Activated CD4-positive, alpha-beta T cell treated with anti-CD3 and anti-CD28 coated beads for 48 hours (primary cell): ENCODE measurements at regions not wholly inside any gene's neighbourhood (a gene's known extent, or its start where the extent isn't known, plus 50 kb on each side); places are given as distances from the start of the nearest gene placed in this dataset.

Experiments used
- DNase-seq: peaks from one replicate; pipeline ENCODE4 v3.0.0-alpha.2; 2020

DNA sequence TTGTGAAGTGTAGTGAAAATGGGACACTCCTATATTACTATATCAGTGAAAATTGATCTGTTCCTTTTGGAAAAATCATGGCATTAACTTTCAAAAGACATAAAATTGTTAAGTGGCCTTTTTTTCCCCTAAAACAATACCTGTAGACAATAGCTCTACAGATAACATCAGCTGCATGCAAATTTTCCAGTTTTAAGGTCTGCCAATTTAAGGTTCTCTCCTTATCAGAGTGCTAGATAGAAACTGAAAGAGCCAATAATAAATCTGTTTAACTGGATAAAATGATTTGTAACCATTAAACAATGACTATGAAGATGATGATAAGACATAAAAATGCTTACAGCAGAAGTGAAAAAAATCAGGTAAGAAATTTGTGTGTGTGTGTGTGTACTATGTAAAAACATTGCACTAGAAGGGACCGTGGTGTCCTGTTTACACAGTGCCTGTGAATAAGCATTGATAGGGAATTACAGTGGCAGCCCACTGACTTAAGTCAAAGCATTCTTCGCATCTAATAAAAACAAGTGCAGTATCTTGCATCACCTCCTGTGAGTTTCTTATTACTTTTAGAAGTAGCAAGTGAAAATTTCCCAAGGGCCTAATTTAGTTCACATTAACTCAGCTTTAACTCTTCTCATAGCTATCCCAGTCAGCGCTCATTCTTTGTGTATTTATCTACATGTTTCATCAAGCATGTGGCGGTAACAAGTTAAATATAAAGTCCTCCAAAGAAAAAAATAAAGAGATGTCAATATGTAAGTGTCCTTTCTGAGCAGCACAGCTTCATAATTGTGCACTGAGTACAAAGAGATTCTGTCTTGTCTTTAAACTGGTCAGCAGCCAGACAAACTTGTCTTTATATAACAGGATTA, 261.9 kb downstream of the ARL4A start:
- DNase-seq: no peak

DNA sequence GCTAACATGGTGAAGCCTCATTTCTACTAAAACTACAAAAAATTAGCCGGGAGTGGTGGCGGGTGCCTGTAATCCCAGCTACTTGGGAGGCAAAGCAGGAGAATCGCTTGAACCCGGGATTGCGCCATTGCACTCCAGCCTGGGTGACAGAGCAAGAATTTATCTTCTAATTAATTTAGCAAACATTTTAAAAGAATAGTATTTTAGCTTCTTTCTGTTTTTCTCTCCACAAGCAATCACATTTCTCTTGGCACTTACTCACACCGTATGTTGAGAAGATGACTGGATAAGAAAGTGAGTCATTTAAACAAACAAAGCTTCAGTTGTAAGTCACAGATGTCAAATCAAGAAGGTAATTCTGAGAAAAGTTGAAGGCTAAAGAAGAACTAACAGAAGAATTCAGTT, 264.0 kb downstream of the ARL4A start:
- no peak for DNase-seq

DNA sequence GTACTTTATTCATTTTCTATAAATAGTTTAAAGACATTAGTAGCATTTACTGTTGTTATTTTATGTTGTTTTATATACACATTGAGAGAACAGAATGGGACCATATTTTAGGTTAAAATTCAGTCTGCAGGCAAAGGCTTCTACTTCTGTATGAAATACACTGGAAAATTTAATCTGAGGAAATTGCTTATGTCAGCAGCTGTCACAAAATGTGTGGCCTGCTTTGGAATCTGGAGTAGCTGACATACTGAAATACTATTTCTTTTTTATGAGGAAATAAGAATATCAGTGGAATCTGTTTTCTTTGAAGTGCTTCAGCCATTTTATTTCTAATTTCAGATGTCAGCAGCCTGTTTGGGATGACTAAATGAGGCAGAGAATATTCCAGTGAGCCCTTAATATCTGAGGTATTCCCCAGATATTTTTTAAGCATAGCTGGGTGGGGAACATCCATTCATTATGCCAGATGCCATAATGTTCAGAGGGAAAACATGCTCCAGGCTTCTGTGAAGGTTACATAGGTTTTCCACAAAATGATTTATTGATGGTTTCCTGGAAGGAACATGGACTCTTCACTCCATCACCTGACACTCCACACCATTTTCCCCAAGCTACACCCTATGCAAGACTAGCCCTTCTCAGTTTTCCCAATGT, 267.1 kb downstream of the ARL4A start:
- DNase-seq: no peak

DNA sequence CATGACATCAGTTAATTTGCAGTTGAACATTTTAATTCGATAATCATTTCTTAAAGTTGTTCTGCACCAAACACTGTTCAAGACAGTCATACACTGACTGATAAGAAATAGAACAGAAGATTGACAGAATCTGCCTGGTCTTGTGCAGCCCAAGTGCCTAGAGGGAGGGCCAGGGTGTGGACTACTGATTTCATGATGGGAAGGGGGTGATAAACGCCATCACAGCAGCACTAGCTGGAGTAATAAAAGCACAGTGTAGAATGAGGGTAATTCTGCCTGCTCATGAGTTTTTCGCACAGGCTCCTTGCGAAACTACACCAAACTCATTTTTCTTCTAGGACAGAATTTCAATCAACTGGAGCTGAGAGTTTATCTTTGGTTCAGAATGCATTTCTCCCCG, 270.1 kb downstream of the ARL4A start:
- DNase-seq: no peak

DNA sequence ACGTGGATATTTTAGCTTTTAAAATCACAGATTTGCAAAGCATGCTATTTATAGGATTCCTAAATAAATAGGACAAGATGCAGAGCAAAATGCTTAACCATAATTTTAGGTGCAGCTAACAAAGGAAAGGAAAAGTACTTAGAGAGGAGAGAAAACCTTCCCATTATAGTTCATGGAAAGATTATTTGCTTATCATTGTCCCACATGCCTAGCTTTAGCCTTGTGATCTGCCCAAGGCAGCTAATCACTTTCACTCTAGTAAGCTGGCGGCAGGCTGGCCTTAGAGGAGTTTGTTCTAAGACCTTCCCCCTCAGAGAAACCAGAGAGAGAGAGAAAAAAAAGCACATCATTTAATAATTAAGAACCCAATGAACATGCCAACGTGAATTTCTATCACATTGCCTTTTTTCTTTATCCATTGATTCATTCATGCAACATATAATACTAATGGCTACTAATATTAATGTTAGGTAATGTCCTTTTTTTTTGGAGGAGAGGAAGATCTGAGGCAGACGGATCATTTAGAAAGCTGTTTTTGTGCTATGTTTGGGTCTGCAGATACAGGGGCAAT, 274.6 kb downstream of the ARL4A start:
- no peak for DNase-seq

DNA sequence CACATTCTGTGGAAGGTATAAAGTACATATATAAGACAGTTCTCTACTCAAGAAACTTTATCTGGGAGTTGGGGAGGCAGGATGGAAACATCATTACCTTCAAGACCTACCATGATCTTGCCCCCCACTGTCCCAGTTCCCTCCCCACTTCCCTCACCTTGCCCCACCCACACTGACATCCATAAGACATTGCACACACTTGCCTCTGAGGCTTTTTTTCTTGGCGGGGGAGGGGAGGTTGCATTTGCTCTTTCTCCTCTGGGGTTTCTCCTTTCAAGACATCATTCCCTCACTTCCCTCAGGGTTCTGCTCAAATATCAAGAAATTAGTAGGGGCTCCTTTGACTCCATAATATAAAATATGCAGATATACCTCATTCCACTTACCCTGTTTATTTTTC, 276.0 kb downstream of the ARL4A start:
- no peak for DNase-seq

DNA sequence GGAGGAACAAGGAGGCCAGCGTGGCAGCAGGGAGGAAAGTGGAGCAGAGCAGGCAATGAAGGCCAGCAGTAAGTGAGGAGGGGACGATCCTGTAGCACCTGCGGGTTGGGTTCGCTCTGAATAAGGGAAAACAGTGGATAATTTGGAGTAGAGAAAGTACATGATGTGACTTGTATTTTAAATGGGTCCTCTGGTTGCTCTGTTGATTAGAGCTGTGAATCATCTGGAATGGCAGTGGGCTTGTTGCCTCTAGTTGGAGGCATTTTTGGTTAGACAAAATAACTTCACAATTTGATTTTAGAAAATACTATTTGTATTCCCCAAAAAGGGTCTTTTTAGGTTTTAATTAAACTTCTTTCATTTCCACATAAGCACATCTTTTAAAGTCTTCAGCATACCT, 277.4 kb downstream of the ARL4A start:
- no peak for DNase-seq

DNA sequence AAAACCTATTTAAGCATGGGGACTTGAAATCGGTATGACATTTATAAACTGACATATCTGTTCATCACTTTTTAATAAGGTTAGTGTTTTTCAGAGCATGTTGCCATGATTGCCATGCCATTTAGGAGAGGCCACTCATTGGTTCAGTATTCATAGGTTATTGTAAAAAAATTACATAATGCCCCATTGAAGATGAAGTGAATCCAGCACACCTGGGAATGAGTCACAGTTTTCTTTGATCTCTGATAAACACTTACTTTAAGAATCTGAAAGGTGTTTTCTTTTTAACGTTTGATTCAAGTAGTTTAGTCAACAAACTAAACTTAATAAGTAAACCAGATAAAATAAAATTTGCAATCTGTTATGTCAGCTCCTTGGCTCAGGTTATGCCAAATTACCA, 278.3 kb downstream of the ARL4A start:
- no peak for DNase-seq

DNA sequence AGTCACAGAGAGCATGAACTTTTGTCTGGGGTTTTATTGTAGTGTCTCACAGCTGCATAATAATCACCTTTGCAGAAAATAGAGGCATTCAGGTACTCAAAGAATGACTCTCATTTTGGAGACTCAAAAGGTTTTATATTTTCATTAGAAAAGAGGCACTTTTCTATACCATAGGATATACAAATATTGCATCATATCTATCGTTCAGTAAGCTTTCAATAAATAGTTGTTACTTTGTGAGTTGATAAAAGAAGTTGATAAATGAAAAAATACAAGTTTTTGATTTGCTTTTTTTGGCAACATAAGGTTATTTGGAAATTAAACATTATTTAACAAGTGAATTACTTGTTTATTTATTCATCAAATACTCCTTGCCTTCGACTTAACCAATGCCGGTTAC, 279.9 kb downstream of the ARL4A start:
- DNase-seq: no peak

DNA sequence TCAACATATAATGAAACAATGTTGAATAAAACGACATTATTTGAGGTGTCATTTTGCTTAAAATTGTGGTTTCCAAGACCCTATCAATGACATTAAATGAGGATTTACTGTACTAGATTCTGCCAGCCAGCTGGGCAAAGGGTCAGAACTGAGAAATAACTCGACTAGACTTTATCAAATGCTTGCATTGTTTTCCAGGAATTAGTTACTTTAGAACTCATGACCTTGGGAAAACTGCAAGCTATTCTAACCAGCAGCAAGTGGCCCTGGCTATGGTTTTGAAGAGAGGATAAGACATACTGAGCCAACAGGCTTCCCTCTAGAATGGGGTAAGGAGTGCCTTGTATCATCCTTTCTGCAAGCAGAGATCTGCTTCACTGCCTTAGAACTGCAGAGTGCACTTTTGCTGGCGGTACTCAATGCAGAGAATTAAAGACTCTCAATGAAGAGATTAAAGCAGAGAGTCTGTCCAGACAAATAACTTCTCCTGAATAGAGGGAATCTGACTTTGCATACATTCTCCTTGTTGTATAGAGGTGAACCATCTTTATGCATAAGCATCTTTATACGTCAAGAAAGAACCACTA, 281.5 kb downstream of the ARL4A start:
- no peak for DNase-seq

DNA sequence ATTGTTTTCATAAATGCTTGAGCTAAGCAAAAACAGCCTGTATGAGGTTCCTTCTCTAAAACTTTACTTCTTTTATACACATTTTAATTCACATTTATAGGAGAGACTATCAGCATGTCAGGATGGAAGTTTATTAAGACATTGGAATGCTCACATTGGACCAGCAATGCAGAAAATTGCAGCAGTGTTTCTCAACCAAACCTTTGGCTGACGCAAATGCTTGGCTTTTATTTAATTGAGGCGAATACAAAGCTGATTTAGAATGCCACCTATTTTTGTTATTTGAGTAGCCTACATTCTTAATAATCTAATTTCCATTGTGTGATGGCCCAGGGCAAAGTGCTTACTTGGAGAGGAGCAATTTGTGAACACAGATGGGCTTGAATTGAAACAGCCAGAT, 283.2 kb downstream of the ARL4A start:
- DNase-seq: no peak

DNA sequence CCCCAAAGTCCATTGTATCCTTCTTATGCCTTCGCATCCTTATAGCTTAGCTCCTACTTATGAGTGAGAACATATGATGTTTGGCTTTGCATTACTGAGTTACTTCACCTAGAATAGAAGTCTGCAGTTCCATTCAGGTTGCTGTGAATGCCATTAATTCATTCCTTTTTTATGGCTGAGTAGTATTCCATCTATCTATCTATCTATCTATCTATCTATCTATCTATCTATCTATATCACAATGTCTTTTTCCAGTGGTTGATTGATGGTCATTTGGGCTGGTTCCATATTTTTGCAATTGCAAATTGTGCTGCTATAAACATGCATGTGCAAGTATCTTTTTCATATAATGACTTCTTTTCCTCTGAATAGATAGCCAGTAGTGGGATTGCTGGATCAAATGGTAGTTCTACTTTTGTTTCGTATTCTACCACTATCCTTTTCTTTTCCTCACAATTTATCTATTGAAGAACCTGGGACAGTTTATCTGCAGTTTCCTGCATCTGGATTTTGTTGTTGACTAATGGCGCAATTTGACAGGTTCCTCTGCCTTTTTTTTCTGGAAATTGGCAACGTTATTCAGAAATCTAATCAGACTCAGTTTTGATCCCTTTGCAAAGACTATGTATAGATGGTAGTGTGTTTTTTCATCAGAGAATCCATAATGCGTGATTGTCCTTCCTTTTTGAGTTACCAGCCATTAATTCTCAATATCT, 287.2 kb downstream of the ARL4A start:
- no peak for DNase-seq

DNA sequence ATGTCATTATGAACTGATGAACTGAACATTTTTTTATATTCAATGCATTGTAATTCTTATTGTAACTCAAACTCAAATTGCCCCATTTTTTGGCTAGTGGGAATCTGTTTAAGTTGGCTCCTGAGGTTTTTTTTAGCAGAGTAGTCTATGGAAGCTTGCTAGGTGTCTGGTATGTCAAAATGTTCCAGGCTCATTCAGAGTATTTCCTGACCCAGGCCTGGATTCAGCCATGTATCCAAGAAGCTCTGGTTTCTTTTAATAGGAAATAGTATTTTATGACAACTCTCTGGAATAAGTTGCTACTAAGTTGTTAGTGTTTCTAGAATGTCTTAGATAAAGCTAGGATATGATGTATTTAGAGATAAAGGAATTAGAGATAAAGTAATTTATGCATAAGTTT, 288.0 kb downstream of the ARL4A start:
- no peak for DNase-seq

DNA sequence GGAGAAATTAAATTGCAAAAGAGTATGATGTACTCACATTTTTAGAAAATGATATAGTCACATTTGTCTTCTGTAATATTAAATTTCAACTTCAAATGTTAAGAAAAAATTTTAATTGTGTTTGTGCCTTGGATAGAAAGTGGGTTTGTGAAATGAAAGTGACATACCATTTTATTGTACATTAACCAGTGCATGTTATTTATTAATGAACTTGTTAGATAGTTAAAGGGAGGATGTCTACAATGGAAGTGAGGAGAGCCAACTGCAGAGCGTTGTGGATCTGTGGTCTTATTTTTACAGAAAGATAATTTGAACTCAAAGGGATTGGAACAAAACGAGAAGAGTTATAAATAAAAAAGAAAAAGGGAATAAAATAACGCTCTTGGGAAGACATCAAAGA, 291.7 kb downstream of the ARL4A start:
- DNase-seq: no peak

DNA sequence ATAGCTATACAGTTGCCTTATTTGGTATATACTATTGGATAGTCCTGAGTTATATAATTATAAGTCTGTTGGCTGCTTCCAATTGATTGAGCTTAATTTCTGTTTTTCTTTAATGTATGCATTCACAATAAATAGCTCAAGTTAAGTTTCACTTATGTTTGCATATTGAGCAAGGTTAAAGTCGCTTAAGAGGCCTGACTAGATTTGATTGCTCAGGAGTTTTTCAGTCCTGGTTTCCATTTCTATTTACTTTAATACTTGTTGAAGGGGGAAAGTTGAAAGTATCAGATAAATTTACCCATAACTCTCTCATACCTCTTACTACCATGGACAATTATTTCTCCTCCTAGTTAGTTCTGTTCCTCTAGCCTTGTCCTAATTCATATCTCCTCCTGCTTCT, 294.7 kb downstream of the ARL4A start:
- DNase-seq: no peak

DNA sequence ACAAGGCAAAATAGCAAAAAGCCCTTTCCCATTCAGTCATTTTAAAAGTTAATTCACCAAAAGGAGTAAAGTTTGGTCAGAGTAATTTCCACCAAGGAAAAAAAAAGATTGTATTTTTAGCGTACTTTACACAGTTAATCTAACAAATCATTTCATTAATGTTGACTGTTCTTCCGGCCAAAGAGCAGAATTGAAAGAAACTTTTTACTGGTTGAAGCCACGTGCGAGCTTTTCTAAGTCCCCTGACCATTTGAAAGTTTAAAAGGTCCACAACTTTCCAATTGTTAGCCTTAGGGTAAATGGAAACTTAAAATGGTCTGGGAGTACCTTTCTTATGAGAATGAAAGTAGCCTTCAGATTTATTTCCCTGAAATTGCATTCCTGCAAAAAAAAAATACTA, 296.7 kb downstream of the ARL4A start:
- DNase-seq: no peak

DNA sequence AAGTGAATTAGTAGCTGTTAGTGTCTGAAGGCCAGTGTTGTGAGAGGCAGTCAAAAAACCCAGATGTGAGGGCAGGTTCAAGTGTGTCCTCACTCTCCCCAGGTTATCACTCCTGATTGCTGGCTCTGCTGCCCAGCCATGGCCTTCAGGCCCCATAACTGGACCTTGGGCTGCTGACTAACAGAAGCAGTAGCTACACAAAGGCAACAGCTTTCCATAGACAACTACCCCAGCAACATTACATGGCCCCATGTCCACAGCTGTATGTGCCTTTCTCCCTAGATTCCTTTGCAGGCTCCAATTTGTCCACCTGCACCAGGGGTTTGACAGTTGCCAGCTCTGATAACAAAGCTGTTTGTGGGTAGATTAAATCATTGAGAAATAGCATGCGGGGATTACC, 297.8 kb downstream of the ARL4A start:
- no peak for DNase-seq

DNA sequence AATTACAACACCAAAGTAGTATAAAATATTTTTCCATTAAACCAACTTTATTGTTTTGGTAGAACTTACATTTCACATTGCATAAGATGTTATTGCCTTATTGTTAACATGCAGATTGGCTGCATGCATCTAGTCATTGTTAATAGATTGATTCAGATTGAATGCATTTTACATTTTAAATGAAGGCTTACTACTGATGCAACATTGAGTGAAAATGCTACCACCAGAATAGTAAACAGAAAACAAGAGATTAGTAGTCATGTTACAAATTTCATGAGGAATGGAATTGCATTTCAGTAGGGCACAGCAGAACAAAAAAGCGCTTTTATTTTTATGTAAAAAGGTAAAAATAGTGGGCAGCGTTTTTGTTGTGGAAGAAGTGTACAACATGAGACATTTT, 298.3 kb downstream of the ARL4A start:
- DNase-seq: no peak

DNA sequence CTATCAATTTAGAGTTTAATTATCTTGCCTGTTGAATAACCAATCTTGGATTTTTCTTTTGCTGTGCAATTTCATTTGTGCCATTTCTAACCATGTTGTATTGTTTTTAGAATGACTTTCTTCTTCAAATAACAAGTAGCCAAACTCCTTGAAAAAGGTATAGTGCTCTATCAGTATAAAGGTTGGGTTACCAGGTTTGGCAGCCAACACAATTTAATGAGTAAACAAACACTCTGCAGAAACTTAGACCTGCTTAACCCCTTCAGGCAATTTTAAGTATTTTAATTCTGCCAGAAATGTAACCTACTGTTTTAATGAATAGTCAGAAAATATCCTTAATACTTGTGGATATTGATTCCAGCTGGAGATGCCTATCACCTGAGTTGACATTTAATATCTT, 299.8 kb downstream of the ARL4A start:
- no peak for DNase-seq

DNA sequence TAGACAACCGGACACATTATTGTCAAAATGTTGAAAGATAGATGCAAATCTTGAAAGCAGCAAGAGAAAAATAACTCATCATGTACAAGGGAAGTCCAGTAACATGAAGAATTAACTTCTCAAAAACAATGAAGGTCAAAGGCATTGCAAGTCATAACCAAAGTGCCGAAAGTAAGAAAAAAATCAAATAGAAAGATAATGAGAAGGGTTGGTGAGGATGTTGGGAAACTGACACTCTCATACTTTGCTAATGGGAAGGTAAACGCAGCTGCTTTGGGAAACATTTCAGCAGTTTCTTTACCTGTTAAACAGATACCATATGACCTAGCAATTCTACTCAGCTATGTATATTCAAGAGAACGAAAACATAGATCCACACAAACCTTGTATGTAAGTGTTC, 303.0 kb downstream of the ARL4A start:
- DNase-seq: no peak

DNA sequence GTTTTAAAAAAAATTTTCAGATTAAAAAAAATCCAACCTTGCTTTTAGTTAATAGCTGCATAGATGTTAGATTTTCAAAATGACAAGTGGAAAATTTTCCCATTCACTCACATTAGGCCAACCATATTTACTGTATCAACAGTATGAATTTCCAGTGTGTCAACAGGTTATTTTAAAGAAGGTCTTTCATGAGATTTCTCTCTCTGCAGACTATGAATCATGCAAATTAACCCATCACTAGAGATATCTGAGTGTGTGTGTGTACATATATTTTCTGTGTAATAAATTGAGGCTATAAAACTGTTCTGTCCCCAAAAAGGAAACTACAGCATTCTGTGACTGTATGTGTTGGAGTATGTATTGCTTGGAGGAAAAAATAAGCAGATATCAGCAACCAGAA, 305.6 kb downstream of the ARL4A start:
- DNase-seq: no peak

DNA sequence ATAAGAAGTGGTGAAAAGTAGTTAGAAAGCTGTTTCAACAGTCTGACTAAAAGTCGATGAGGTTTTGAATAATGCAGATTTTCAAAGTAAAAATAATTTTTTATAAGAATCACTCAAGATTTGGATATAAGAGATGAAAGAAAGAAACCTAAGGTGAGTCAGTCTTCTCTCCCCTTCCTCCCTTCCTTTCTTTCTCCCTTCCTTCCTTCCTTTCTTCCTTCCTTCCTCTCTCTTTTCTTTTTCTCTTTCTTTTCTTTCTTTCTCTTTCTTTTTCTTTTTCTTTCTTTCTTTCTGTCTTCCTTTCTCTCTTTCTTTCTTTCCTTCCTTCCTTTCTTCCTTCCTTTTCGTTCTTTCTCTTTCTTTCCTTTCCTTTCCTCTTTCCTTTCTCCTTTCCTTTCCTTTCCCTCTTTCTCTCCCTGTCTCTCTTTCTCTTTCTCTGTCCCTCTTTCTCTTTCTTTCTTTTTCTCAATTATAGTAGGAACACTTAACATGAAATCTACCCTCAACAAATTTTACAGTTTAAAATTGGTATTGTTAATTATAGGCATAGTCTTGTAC, 308.6 kb downstream of the ARL4A start:
- no peak for DNase-seq

DNA sequence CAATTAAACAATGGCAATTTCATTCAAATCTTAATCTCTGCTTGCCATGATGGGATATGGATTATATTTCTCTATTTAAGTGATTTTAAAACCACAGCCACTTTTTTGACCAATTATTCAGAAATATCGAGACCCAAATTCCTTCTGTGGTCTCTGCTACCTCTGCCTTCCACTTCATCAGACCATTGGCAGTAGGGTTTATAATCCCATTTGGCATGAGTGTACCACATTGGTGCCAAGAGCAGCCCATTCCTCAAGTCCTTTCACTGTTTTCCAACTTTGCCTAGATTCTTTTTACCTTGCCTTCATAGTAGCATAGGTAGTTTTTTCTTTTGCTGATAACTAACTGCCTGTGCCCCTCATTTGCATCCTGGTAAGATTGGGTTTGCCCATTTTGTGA, 319.9 kb downstream of the ARL4A start:
- DNase-seq: no peak
